ENCODE measurements at regions not wholly inside any gene's neighbourhood (a gene's known extent, or its start where the extent isn't known, plus 50 kb on each side); places are given as distances from the start of the nearest gene placed in this dataset.

DNA sequence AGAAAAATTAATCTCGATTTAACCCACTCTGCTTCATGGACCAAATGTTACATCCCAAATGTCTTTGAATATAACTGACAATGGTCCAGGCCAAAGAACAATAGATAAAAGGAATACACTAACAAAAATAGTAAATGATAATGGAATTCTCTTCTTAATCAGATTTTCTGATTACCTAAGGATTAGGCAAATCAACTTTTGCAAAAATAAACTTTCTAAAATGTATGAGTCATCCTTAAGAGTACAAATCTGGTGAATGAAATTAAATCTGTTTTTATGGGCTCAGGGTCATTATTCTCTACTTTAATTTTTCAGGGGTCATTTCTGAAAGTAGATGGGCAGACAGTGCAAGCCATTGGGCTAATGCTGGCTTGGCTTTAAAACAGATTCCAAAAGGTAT, 102.1 kb upstream of the FAM13C start:
- no TSS peak for BruUV-seq (replicated peaks)
- no peaks in the 10 kb centered on the region for H3K36me3 Mint-ChIP-seq (ENCODE audit: insufficient read depth, unreplicated experiment)
- TF ChIP-seq, protein P1, sequence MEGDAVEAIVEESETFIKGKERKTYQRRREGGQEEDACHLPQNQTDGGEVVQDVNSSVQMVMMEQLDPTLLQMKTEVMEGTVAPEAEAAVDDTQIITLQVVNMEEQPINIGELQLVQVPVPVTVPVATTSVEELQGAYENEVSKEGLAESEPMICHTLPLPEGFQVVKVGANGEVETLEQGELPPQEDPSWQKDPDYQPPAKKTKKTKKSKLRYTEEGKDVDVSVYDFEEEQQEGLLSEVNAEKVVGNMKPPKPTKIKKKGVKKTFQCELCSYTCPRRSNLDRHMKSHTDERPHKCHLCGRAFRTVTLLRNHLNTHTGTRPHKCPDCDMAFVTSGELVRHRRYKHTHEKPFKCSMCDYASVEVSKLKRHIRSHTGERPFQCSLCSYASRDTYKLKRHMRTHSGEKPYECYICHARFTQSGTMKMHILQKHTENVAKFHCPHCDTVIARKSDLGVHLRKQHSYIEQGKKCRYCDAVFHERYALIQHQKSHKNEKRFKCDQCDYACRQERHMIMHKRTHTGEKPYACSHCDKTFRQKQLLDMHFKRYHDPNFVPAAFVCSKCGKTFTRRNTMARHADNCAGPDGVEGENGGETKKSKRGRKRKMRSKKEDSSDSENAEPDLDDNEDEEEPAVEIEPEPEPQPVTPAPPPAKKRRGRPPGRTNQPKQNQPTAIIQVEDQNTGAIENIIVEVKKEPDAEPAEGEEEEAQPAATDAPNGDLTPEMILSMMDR (IDR thresholded peaks at IDR 0.05; ENCODE audit: unreplicated experiment) = no peak
- H3K27me3 Mint-ChIP-seq (ENCODE audit: unreplicated experiment) = peaks cover 31% of the 10 kb centered on the region
- intact Hi-C loops (cut with micrococcal nuclease; ENCODE audit: unreplicated experiment) = no loop called here
- H3K4me3 Mint-ChIP-seq (ENCODE audit: low read depth, unreplicated experiment) = no peak overlapping the region
- H3K4me1 Mint-ChIP-seq (ENCODE audit: low read depth, unreplicated experiment) = no peaks in the 10 kb centered on the region
- H3K9me3 Mint-ChIP-seq (ENCODE audit: low read depth, unreplicated experiment) = no peaks in the 10 kb centered on the region
- CTCF ChIA-PET = no interaction called here
- H3K27ac Mint-ChIP-seq (ENCODE audit: unreplicated experiment) = no peak overlapping the region
- no peak for DNase-seq

DNA sequence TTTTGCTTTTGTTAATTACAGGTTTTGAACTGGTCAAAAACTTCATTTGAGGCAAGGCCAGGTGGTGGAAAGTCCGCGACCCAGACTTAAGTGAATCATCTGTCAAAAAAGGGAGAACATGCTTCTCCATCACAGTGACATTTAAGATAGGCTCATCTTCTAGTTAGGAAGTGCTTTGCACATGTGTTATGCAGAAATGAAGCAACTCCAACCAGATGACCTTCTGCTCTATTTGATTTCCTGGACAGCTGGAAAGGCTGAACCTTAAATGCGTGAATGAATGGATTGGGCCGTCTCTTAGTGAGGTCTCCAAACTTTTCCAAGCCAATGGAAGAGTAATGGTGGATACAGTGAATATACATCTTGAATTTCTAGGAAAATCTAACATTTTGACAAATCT, 101.6 kb upstream of the FAM13C start:
- intact Hi-C loops (cut with micrococcal nuclease; ENCODE audit: unreplicated experiment) = no loop called here
- Mint-ChIP-seq H3K4me1 (ENCODE audit: low read depth, unreplicated experiment) (no peaks in the 10 kb centered on the region), H3K4me3 (ENCODE audit: low read depth, unreplicated experiment) (no peak overlapping the region), H3K36me3 (ENCODE audit: insufficient read depth, unreplicated experiment) (no peaks in the 10 kb centered on the region), H3K27ac (ENCODE audit: unreplicated experiment) (no peak overlapping the region), H3K9me3 (ENCODE audit: low read depth, unreplicated experiment) (no peaks in the 10 kb centered on the region), H3K27me3 (ENCODE audit: unreplicated experiment) (peaks cover 32% of the 10 kb centered on the region)
- TF ChIP-seq, protein P1 (IDR thresholded peaks at IDR 0.05; ENCODE audit: unreplicated experiment) = no peak
- CTCF ChIA-PET = no interaction called here
- no TSS peak for BruUV-seq (replicated peaks)
- no peak for DNase-seq

DNA sequence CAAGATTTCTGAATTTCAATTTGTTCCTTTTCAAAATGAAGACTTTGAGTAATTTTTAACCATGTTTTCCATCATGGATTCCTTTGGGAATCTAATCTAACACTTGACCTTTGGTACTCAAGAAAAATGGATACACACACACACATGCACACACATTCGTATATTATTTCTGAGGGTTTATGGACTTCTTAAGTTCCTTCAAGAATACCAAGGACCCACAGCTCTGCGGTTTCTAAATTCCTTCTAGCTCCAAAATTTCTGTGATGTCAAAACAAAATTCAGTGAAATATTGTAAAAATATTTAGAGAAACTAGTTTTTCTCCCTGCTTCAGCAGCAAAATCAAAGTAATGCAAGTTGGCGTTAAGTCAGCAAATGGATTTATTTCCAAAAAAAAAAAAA, 98.3 kb upstream of the FAM13C start:
- Mint-ChIP-seq H3K4me1 (ENCODE audit: low read depth, unreplicated experiment) (no peaks in the 10 kb centered on the region), H3K9me3 (ENCODE audit: low read depth, unreplicated experiment) (no peaks in the 10 kb centered on the region), H3K27me3 (ENCODE audit: unreplicated experiment) (peaks cover 33% of the 10 kb centered on the region), H3K27ac (ENCODE audit: unreplicated experiment) (no peak overlapping the region), H3K4me3 (ENCODE audit: low read depth, unreplicated experiment) (no peak overlapping the region), H3K36me3 (ENCODE audit: insufficient read depth, unreplicated experiment) (no peaks in the 10 kb centered on the region)
- DNase-seq = no peak
- intact Hi-C loops (cut with micrococcal nuclease; ENCODE audit: unreplicated experiment) = no loop called here
- no TSS peak for BruUV-seq (replicated peaks)
- CTCF ChIA-PET = interaction anchor here (0.6 kb wide), 2 partner anchors 27 to 45 kb away, joined by 3 read pairs; no protein-coding TSS in a partner anchor
- TF ChIP-seq, protein P1 (IDR thresholded peaks at IDR 0.05; ENCODE audit: unreplicated experiment) = no peak

DNA sequence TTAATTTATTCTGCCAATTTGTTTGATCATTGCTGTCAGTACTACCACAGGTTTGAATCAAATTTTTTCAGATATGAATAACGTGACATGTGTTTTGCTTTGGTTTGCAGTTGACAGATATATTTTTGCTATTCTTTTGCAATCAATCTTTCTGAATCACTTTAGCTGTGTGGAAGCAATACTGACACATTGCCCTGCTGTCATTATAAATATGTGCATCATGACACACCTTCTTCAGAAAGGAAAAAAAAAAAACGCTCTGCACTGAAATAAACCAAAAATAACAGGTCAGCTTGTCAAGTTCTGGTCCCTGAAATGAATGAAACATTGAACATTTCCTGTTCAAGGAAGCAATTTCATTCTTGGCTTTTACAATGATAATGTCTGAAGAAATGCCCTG, 93.8 kb upstream of the FAM13C start:
- Mint-ChIP-seq H3K36me3 (ENCODE audit: insufficient read depth, unreplicated experiment) (no peaks in the 10 kb centered on the region), H3K9me3 (ENCODE audit: low read depth, unreplicated experiment) (no peaks in the 10 kb centered on the region), H3K27ac (ENCODE audit: unreplicated experiment) (no peak overlapping the region), H3K27me3 (ENCODE audit: unreplicated experiment) (peaks cover 28% of the 10 kb centered on the region), H3K4me1 (ENCODE audit: low read depth, unreplicated experiment) (no peaks in the 10 kb centered on the region), H3K4me3 (ENCODE audit: low read depth, unreplicated experiment) (no peak overlapping the region)
- TF ChIP-seq, protein P1 (IDR thresholded peaks at IDR 0.05; ENCODE audit: unreplicated experiment) = no peak
- no TSS peak for BruUV-seq (replicated peaks)
- intact Hi-C loops (cut with micrococcal nuclease; ENCODE audit: unreplicated experiment) = no loop called here
- DNase-seq = no peak
- CTCF ChIA-PET = interaction anchor here (0.5 kb wide), 1 partner anchor 388 kb away, joined by 3 read pairs; no protein-coding TSS in a partner anchor
